GM23338 (cell line): ENCODE measurements at regions not wholly inside any gene's neighbourhood (a gene's known extent, or its start where the extent isn't known, plus 50 kb on each side); places are given as distances from the start of the nearest gene placed in this dataset.

Experiments
- ATAC-seq: fragments of 200-7000 bp; cut with Tn5 transposase; 3 replicates; pipeline ENCODE4 v1.9.1; 2020
- DNase-seq: peaks from one replicate; pipeline ENCODE4 v3.0.0-alpha.2; 2015; ENCODE audit warnings: low spot score
- H2AFZ ChIP-seq: fragments of 200-600 bp; sonication (generic); 2 replicates; pipeline ENCODE4 v1.8.0; 2016; ENCODE audit warnings: antibody characterized with exemption, mild to moderate bottlenecking, moderate library complexity
- H3F3A ChIP-seq: fragments of 200-600 bp; sonication (generic); replicated peaks from 2 replicates; pipeline ENCODE4 v1.8.0; 2017; ENCODE audit warnings: antibody characterized with exemption, mixed run types, low read depth
- H3K27ac ChIP-seq: fragments of 200-600 bp; sonication (generic); 2 replicates; pipeline ENCODE4 v1.6.1; 2016; ENCODE audit warnings: low read depth
- H3K27me3 ChIP-seq: fragments of 200-600 bp; sonication (generic); 2 replicates; pipeline ENCODE4 v1.8.0; 2016; ENCODE audit warnings: mild to moderate bottlenecking, mixed run types, moderate library complexity; ENCODE audit not compliant: insufficient read depth
- H3K36me3 ChIP-seq: fragments of 200-600 bp; sonication (generic); 2 replicates; pipeline ENCODE4 v1.8.0; 2016; ENCODE audit warnings: mild to moderate bottlenecking; ENCODE audit not compliant: insufficient read depth
- H3K4me1 ChIP-seq: fragments of 200-600 bp; sonication (generic); 2 replicates; pipeline ENCODE4 v1.8.0; 2016; ENCODE audit warnings: mild to moderate bottlenecking, moderate library complexity; ENCODE audit not compliant: insufficient read depth
- H3K4me2 ChIP-seq: fragments of 200-600 bp; sonication (generic); 2 replicates; pipeline ENCODE4 v1.7.1; 2017; ENCODE audit warnings: mixed run types
- H3K4me3 ChIP-seq: fragments of 200-600 bp; sonication (generic); 2 replicates; pipeline ENCODE4 v1.6.1; 2016; ENCODE audit warnings: mixed run types
- H3K79me2 ChIP-seq: fragments of 200-600 bp; sonication (generic); replicated peaks from 2 replicates; pipeline ENCODE4 v1.8.0; 2017; ENCODE audit warnings: mild to moderate bottlenecking; ENCODE audit not compliant: insufficient read depth
- H3K9me2 ChIP-seq: fragments of 200-600 bp; sonication (generic); 2 replicates; pipeline ENCODE4 v1.8.0; 2017; ENCODE audit not compliant: insufficient read depth
- H4K20me1 ChIP-seq: fragments of 200-600 bp; sonication (generic); replicated peaks from 2 replicates; pipeline ENCODE4 v1.8.0; 2017; ENCODE audit warnings: mild to moderate bottlenecking; ENCODE audit not compliant: insufficient read depth
- H3K27ac Mint-ChIP-seq: 2 replicates; pipeline ENCODE4 v1.8.0; 2020; ENCODE audit warnings: inconsistent platforms, mild to moderate bottlenecking, moderate library complexity, mixed read lengths
- H3K27me3 Mint-ChIP-seq: 3 replicates; pipeline ENCODE4 v1.8.0; 2022; ENCODE audit warnings: low read depth, mild to moderate bottlenecking, moderate library complexity, mixed read lengths, inconsistent platforms; ENCODE audit not compliant: insufficient read depth, poor library complexity
- H3K36me3 Mint-ChIP-seq: 3 replicates; pipeline ENCODE4 v1.8.0; 2021; ENCODE audit warnings: low read depth, mild to moderate bottlenecking, inconsistent platforms, moderate library complexity, mixed read lengths
- H3K4me1 Mint-ChIP-seq: 3 replicates; pipeline ENCODE4 v1.8.0; 2020; ENCODE audit warnings: mild to moderate bottlenecking, inconsistent platforms, mixed read lengths
- H3K4me3 Mint-ChIP-seq: 3 replicates; pipeline ENCODE4 v1.8.0; 2021; ENCODE audit warnings: moderate library complexity, mild to moderate bottlenecking, inconsistent platforms, mixed read lengths
- H3K9me3 Mint-ChIP-seq: 3 replicates; pipeline ENCODE4 v1.8.0; 2020; ENCODE audit warnings: moderate library complexity, mild to moderate bottlenecking, inconsistent platforms, mixed read lengths
- CREB1 ChIP-seq: fragments of 250-450 bp; sonication (Bioruptor Pico); IDR thresholded peaks from 2 replicates; pipeline ENCODE4 v1.5.0; 2020; ENCODE audit warnings: low read depth, mild to moderate bottlenecking, moderate library complexity
- EZH2 ChIP-seq: fragments of 200-600 bp; sonication (generic); IDR thresholded peaks from one replicate; pipeline ENCODE4 v1.8.0; 2017; ENCODE audit warnings: antibody characterized with exemption, mild to moderate bottlenecking, low read depth; ENCODE audit not compliant: unreplicated experiment
- EZH2phosphoT487 ChIP-seq: fragments of 200-600 bp; sonication (generic); IDR thresholded peaks from one replicate; pipeline ENCODE4 v1.8.1; 2018; ENCODE audit warnings: antibody characterized with exemption; ENCODE audit not compliant: unreplicated experiment
- NANOG ChIP-seq: IDR thresholded peaks from 2 replicates; pipeline ENCODE4 v1.6.1; 2016; ENCODE audit warnings: antibody characterized with exemption, borderline replicate concordance
- ZNF331 ChIP-seq: fragments of 250-450 bp; sonication (Bioruptor Pico); IDR thresholded peaks from 2 replicates; pipeline ENCODE4 v1.5.0; 2020; ENCODE audit warnings: low read depth, mild to moderate bottlenecking, moderate library complexity
- TF ChIP-seq, protein P1 (sequence below): fragments of 250-450 bp; sonication (Bioruptor Pico); IDR thresholded peaks from 2 replicates; pipeline ENCODE4 v1.5.0; 2020; ENCODE audit warnings: mild to moderate bottlenecking, moderate library complexity
- TF ChIP-seq, protein P2 (sequence below): IDR thresholded peaks from 2 replicates; pipeline ENCODE4 v1.6.1; 2016; ENCODE audit warnings: antibody characterized with exemption

- TF ChIP-seq, protein P1, sequence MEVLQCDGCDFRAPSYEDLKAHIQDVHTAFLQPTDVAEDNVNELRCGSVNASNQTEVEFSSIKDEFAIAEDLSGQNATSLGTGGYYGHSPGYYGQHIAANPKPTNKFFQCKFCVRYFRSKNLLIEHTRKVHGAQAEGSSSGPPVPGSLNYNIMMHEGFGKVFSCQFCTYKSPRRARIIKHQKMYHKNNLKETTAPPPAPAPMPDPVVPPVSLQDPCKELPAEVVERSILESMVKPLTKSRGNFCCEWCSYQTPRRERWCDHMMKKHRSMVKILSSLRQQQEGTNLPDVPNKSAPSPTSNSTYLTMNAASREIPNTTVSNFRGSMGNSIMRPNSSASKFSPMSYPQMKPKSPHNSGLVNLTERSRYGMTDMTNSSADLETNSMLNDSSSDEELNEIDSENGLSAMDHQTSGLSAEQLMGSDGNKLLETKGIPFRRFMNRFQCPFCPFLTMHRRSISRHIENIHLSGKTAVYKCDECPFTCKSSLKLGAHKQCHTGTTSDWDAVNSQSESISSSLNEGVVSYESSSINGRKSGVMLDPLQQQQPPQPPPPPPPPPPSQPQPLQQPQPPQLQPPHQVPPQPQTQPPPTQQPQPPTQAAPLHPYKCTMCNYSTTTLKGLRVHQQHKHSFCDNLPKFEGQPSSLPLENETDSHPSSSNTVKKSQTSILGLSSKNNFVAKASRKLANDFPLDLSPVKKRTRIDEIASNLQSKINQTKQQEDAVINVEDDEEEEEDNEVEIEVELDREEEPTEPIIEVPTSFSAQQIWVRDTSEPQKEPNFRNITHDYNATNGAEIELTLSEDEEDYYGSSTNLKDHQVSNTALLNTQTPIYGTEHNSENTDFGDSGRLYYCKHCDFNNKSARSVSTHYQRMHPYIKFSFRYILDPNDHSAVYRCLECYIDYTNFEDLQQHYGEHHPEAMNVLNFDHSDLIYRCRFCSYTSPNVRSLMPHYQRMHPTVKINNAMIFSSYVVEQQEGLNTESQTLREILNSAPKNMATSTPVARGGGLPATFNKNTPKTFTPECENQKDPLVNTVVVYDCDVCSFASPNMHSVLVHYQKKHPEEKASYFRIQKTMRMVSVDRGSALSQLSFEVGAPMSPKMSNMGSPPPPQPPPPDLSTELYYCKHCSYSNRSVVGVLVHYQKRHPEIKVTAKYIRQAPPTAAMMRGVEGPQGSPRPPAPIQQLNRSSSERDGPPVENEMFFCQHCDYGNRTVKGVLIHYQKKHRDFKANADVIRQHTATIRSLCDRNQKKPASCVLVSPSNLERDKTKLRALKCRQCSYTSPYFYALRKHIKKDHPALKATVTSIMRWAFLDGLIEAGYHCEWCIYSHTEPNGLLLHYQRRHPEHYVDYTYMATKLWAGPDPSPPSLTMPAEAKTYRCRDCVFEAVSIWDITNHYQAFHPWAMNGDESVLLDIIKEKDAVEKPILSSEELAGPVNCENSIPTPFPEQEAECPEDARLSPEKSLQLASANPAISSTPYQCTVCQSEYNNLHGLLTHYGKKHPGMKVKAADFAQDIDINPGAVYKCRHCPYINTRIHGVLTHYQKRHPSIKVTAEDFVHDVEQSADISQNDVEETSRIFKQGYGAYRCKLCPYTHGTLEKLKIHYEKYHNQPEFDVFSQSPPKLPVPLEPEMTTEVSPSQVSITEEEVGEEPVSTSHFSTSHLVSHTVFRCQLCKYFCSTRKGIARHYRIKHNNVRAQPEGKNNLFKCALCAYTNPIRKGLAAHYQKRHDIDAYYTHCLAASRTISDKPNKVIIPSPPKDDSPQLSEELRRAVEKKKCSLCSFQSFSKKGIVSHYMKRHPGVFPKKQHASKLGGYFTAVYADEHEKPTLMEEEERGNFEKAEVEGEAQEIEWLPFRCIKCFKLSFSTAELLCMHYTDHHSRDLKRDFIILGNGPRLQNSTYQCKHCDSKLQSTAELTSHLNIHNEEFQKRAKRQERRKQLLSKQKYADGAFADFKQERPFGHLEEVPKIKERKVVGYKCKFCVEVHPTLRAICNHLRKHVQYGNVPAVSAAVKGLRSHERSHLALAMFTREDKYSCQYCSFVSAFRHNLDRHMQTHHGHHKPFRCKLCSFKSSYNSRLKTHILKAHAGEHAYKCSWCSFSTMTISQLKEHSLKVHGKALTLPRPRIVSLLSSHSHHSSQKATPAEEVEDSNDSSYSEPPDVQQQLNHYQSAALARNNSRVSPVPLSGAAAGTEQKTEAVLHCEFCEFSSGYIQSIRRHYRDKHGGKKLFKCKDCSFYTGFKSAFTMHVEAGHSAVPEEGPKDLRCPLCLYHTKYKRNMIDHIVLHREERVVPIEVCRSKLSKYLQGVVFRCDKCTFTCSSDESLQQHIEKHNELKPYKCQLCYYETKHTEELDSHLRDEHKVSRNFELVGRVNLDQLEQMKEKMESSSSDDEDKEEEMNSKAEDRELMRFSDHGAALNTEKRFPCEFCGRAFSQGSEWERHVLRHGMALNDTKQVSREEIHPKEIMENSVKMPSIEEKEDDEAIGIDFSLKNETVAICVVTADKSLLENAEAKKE (CRISPR knock-in tag): no peak
Observed at GRCh38 chr3:110623571-110623970, 448.0 kb upstream of the NECTIN3 start (continued).

DNA sequence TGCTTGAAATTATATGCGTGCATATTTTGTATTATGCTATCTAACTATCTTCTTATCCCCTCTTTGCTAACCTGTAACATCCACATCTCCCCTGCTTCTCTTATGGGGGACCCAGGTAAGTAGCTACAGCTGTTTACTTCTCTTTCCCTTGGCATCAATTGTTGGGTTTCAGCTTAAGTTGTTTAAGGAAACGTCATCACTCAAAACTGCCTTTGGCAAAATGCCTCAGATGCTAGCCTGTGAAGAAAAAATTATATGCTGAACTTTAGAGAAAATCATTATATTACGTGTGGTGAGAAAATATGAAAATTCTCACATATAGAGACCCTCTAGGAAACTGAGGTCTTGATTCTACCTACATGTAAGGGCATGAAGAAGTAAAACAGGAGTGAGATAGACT is 447.0 kb upstream of the NECTIN3 start:
- Histone ChIP-seq H3K9me2 (peaks cover 15% of the 10 kb centered on the region; the same call in 1 of the 2 replicates), H3F3A (no peaks in the 10 kb centered on the region), H3K4me1 (0 out of 2 replicates have a peak, but pooled peaks cover 9% of the 10 kb centered on the region), H3K27ac (no peak overlapping the region), H4K20me1 (no peaks in the 10 kb centered on the region), H2AFZ (no peak overlapping the region), H3K4me3 (no peak overlapping the region), H3K4me2 (no peak overlapping the region), H3K36me3 (no peaks in the 10 kb centered on the region), H3K27me3 (no peaks in the 10 kb centered on the region), H3K79me2 (no peaks in the 10 kb centered on the region)
- Mint-ChIP-seq H3K4me3 (no peak overlapping the region), H3K4me1 (peaks cover 6% of the 10 kb centered on the region; the same call in 2 of the 3 replicates), H3K27me3 (no peaks in the 10 kb centered on the region), H3K27ac (no peak overlapping the region), H3K36me3 (no peaks in the 10 kb centered on the region), H3K9me3 (no peaks in the 10 kb centered on the region; the same call in 2 of the 3 replicates)
- DNase-seq: no peak
- no peak for ATAC-seq
- TF ChIP-seq NANOG (no peak), CREB1 (CRISPR knock-in tag) (no peak), EZH2phosphoT487 (no peak), EZH2 (no peak), ZNF331 (CRISPR knock-in tag) (no peak)
- TF ChIP-seq, protein P1 (CRISPR knock-in tag): no peak
- TF ChIP-seq, protein P2, sequence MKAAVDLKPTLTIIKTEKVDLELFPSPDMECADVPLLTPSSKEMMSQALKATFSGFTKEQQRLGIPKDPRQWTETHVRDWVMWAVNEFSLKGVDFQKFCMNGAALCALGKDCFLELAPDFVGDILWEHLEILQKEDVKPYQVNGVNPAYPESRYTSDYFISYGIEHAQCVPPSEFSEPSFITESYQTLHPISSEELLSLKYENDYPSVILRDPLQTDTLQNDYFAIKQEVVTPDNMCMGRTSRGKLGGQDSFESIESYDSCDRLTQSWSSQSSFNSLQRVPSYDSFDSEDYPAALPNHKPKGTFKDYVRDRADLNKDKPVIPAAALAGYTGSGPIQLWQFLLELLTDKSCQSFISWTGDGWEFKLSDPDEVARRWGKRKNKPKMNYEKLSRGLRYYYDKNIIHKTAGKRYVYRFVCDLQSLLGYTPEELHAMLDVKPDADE: no peak
